WERI-Rb-1 (cell line): ENCODE measurements at regions not wholly inside any gene's neighbourhood (a gene's known extent, or its start where the extent isn't known, plus 50 kb on each side); places are given as distances from the start of the nearest gene placed in this dataset.
"Not testable (repeated sequence)": the region's sequence is repeated elsewhere in the genome, so short reads cannot be mapped to it uniquely, and the experiment has no call there.

Experiments
- DNase-seq: peaks from one replicate; pipeline ENCODE4 v3.0.0-alpha.2; 2020
- H3K27ac ChIP-seq: fragments of 250-450 bp; sonication (Bioruptor Pico); 2 replicates; pipeline ENCODE4 v1.5.1; 2020; ENCODE audit warnings: mild to moderate bottlenecking, moderate library complexity
- H3K27me3 ChIP-seq: fragments of 250-450 bp; sonication (Bioruptor Pico); 2 replicates; pipeline ENCODE4 v1.5.1; 2021; ENCODE audit warnings: mild to moderate bottlenecking, low read depth, moderate library complexity; ENCODE audit not compliant: insufficient read depth, severe bottlenecking
- H3K36me3 ChIP-seq: fragments of 250-450 bp; sonication (Bioruptor Pico); 2 replicates; pipeline ENCODE4 v1.5.1; 2020; ENCODE audit warnings: mild to moderate bottlenecking, moderate library complexity
- H3K4me3 ChIP-seq: 2 replicates; pipeline ENCODE4 v1.5.1; 2011; ENCODE audit warnings: low read depth, mild to moderate bottlenecking, control low read depth, low read length
- H3K9me3 ChIP-seq: fragments of 250-450 bp; sonication (Bioruptor Pico); 2 replicates; pipeline ENCODE4 v1.5.1; 2021; ENCODE audit warnings: mild to moderate bottlenecking, moderate library complexity; ENCODE audit not compliant: severe bottlenecking
- TF ChIP-seq, protein P1 (sequence below): IDR thresholded peaks from 2 replicates; pipeline ENCODE4 v1.5.1; 2011; ENCODE audit warnings: low read depth, mild to moderate bottlenecking, control low read depth, inconsistent platforms, low read length

DNA sequence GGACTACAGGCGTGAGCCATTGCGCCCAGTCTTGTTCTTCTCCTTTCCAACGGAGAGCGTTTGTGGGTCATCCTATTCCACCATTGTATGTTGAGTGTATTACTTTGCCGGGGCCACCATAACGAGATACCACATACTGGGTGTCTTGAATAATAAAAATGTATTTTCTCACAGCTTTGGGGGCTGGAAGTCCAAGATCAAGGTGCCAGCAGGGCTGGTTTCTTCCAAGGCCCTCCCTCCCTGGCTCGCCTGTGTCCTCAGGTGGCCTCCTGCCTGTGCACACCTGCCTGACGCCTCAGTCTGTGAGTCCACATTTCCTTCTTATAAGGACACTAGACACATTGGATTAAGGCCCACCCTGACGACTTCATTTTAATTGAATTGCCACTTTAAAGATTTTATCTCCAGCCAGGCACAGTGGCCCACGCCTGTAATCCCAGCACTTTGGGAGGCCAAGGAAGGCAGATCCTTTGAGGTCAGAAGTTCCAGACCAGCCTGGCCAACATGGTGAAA is 175.1 kb downstream of the C9orf50 start:
- peak; percentile 51 for DNase-seq

DNA sequence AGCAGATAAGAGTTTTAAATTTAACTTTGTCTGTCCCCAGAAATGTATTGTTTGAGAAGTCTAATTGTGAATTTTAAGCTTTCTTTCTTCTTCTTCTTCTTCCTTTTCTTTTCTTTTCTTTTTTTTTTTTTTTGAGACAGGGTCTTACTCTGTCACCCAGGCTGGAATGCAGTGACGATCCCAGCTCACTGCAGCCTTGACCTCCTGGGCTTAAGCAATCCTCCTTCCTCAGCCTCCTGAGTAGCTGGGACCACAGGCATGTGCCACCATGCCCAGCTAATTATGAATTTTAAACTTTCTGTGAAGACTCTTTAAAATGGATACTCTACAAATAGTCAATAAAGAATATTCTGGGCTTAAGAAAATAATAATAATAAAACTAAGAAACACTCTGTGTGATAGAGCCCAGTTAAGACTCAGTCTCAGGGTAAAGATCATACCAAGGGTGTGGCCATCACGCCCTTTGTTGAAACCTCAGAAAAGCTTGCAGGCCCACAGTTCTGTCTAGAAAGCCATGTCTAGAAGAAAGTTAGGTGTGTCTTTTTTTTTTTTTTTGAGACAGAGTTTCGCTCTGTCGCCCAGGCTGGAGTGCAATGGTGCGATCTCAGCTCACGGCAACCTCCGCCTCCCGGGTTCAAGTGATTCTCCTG is 177.3 kb downstream of the C9orf50 start:
- not testable (repeated sequence) for H3K9me3 ChIP-seq, H3K4me3 ChIP-seq, H3K36me3 ChIP-seq, DNase-seq, H3K27ac ChIP-seq, H3K27me3 ChIP-seq

More for the DNA sequence above, 175.1 kb downstream of the C9orf50 start:
- Histone ChIP-seq H3K36me3 (no peaks in the 10 kb centered on the region), H3K27ac (peak overlapping the region; percentile 73), H3K4me3 (no peak overlapping the region), H3K27me3 (no peaks in the 10 kb centered on the region), H3K9me3 (peaks cover 9% of the 10 kb centered on the region)
- TF ChIP-seq, protein P1, sequence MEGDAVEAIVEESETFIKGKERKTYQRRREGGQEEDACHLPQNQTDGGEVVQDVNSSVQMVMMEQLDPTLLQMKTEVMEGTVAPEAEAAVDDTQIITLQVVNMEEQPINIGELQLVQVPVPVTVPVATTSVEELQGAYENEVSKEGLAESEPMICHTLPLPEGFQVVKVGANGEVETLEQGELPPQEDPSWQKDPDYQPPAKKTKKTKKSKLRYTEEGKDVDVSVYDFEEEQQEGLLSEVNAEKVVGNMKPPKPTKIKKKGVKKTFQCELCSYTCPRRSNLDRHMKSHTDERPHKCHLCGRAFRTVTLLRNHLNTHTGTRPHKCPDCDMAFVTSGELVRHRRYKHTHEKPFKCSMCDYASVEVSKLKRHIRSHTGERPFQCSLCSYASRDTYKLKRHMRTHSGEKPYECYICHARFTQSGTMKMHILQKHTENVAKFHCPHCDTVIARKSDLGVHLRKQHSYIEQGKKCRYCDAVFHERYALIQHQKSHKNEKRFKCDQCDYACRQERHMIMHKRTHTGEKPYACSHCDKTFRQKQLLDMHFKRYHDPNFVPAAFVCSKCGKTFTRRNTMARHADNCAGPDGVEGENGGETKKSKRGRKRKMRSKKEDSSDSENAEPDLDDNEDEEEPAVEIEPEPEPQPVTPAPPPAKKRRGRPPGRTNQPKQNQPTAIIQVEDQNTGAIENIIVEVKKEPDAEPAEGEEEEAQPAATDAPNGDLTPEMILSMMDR, result no peak

DNA sequence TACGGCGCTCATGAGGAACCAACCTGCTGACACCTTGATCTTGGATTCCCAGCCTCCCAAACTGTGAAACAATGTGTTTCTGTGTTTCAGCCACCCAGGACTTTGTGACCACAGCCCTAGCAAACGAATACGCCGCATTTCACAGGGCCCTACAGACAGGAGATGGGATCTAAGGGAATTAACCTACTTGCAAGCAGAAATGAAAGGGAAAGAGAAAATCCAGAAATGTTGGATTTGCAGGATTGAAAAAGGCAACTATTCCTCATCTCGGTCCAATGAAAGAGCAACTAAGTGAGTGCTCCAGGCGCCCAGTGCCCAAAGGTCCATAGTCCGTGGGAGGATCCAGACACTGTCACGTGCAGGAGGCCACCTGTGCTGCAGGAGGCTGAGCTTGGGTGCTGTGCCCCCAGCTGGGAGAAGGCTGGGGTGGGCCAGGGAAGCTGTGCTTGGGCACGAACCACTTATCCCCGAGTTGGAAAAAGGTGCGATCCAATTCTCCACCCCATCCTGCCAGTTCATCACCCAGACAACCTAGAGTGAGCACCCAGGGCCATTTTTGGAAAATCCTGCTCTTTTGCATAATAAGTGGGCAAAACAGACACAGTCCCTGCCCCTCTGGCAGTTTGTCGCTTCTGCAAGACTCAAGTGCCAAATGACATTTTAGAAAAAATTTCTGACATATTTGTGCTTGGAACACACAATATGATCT is 177.9 kb downstream of the C9orf50 start:
- TF ChIP-seq, protein P1, result no peak

DNA sequence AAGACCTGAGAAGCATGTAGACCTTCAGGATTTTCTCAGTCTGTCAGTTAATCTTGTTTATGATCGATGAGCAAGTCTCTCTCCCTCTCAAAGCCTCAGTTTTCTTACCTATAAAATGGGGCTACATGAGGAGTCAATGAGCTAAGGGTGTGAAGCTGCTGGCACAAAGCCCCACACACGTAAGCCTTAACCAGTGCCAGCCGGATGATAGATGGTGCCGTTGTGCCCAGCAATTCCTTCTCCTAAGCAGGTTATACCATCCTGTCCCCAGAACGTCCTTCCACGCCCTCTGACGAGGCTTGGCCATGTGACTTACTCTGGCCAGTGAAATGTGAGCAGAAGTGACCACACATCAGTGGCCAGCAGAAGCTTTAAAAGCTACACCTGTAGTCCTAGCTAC is 179.0 kb downstream of the C9orf50 start:
- no peak for DNase-seq
- Histone ChIP-seq H3K36me3 (no peaks in the 10 kb centered on the region), H3K27ac (no peak overlapping the region), H3K9me3 (peaks cover 9% of the 10 kb centered on the region), H3K27me3 (no peaks in the 10 kb centered on the region), H3K4me3 (no peak overlapping the region)
- TF ChIP-seq, protein P1, result no peak

More for the DNA sequence above, 177.9 kb downstream of the C9orf50 start:
- H3K27me3 ChIP-seq, result no peaks in the 10 kb centered on the region
- no peaks in the 10 kb centered on the region for H3K36me3 ChIP-seq
- no peak overlapping the region for H3K4me3 ChIP-seq
- peaks cover 9% of the 10 kb centered on the region for H3K9me3 ChIP-seq
- H3K27ac ChIP-seq, result peak overlapping the region; percentile 6; the same call in 1 of the 2 replicates
- no peak for DNase-seq

DNA sequence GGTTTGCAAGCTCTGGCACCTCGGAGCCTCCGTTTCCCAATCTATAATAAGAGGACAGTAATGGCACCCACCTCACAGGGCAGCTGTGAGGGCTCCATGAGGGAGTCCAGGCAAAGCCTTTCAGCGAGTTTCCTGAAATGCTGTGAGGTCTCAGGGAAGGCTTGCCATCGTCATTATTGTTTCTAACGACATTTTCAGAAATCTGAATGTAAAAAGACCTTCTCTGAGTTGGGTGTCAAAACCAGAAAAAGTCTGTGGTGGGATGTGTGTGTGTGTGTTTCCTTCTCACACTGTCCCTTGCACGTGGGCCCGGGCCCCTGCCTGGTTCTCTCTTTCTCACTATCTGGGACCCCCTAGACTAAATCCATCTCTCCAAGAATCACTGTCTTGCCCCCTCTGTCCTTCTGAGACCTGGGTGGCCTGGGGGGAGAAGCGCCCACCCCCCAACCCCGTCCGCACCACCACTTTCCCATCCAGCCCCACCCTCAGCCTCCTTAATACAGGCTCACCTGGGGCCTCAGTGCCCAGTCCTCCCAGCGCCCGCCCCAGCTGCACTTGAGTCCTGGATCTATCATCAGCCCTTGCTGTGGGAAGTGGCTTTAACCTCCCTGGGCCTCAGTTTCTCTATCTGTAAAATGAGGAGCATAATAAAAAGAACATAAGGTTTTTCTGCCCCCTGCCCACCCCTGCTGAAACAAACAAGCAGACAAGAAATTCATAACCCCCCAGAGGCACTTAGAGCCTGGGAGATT is 180.3 kb downstream of the C9orf50 start:
- Histone ChIP-seq H3K27me3 (no peaks in the 10 kb centered on the region), H3K27ac (no peak overlapping the region), H3K9me3 (peaks cover 3% of the 10 kb centered on the region), H3K36me3 (no peaks in the 10 kb centered on the region), H3K4me3 (no peak overlapping the region)
- TF ChIP-seq, protein P1, result no peak
- DNase-seq, result no peak

DNA sequence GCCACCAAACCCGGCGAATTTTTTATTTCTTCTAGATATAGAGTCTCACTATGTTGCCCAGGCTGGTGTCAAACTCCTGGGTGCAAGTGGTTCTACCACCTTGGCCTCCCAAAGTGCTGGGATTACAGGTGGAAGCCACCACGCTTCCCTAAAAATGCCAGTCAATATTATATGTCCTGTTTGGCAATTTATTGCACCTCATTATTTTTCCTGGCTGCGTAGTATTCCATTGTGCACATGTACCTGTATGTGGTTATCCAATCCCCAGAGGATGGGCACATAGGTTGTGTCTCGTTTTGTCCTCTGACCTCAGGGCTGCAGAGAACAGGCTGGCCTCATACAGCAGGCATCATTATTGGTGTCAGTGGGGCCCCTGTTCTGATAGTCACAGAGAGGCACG is 181.7 kb downstream of the C9orf50 start:
- Histone ChIP-seq H3K27ac (no peak overlapping the region), H3K27me3 (no peaks in the 10 kb centered on the region), H3K36me3 (no peaks in the 10 kb centered on the region), H3K4me3 (no peak overlapping the region), H3K9me3 (no peaks in the 10 kb centered on the region)
- TF ChIP-seq, protein P1, result no peak
- no peak for DNase-seq
